ENCODE measurements at regions not wholly inside any gene's neighbourhood (a gene's known extent, or its start where the extent isn't known, plus 50 kb on each side); places are given as distances from the start of the nearest gene placed in this dataset.

DNA sequence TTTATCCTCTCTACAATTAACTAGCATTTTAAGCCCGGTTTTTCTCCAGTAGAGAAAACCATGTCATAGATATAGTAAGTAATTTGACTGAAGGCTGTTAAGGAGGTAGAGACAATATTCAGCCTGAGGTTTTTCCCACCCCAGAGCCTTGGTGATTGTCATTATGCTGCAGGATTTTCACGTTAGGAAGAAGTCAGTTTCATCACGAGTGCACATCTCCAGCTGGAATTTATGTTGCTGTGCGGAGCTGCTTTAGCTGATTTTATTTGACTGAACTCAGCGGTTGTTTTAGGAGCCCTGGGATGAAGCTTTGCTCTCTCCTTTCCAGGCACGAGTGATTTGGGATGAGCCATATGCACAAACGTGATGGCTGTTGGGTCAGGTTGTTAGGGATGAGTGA, 271.3 kb upstream of the RGMA start:
- intact Hi-C loops (cut with DNase I), result no loop called here
- H3K4me1 ChIP-seq, result no peaks in the 10 kb centered on the region
- ATAC-seq (no peak), DNase-seq (no peak)
- no peaks in the 10 kb centered on the region for H3K36me3 ChIP-seq
- 74 to 76% methylated on average over 7 of the region's 7 CpGs for WGBS, 2 donors
- H3K27ac ChIP-seq, result no peak overlapping the region
- no peak for TF ChIP-seq CTCF (IDR thresholded peaks at IDR 0.05)
- no peaks in the 10 kb centered on the region for H3K9me3 ChIP-seq
- H3K27me3 ChIP-seq, result peaks cover 0 to 34% (median 18%) of the 10 kb centered on the region in 7 donors
- no peak overlapping the region for H3K4me3 ChIP-seq

- H3K4me3 ChIP-seq, result no peak overlapping the region
- intact Hi-C loops (cut with DNase I), result no loop called here
Measured at GRCh38 chr15:93359425-93360131, 270.6 kb upstream of the RGMA start.

DNA sequence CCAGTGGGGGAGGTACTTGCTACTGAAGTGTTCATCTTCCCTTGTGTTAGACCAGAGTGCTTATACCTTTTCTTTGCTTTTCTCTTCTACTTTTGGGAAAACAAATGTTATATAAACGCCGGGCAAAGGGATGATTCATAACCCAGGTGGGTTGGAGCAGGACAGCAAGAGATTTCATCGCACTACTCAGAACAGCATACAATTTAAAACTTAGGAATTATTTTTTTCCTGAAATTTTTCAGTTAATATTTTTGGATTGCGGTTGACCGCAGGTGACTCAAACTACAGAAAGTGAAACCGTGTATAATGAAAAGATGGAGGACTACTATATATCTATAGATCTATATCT, 270.0 kb upstream of the RGMA start:
- Histone ChIP-seq H3K36me3 (no peaks in the 10 kb centered on the region), H3K27me3 (peaks cover 0 to 21% (median 10%) of the 10 kb centered on the region in 7 donors), H3K27ac (no peak overlapping the region), H3K4me1 (no peaks in the 10 kb centered on the region), H3K4me3 (no peak overlapping the region), H3K9me3 (peaks cover 0 to 3% (median 0%) of the 10 kb centered on the region in 11 donors)
- no peak for TF ChIP-seq CTCF (IDR thresholded peaks at IDR 0.05)
- 92% methylated on average over 6 of the region's 6 CpGs for WGBS, 2 donors
- intact Hi-C loops (cut with DNase I), result no loop called here
- ATAC-seq, result no peak
- no peak for DNase-seq

More at GRCh38 chr15:93359425-93360131, 270.6 kb upstream of the RGMA start:
- Histone ChIP-seq H3K9me3 (peaks cover 0 to 3% (median 0%) of the 10 kb centered on the region in 11 donors), H3K27ac (no peak overlapping the region), H3K4me1 (no peaks in the 10 kb centered on the region), H3K27me3 (peaks cover 0 to 26% (median 16%) of the 10 kb centered on the region in 7 donors), H3K36me3 (no peaks in the 10 kb centered on the region)
- no peak for ATAC-seq
- DNase-seq, result no peak
- 71 to 76% methylated on average over 15 of the region's 15 CpGs for WGBS, 2 donors
- no peak for TF ChIP-seq CTCF (IDR thresholded peaks at IDR 0.05)

- H3K27ac ChIP-seq, result no peak overlapping the region
- no peak for TF ChIP-seq CTCF (IDR thresholded peaks at IDR 0.05)
- H3K4me3 ChIP-seq, result no peak overlapping the region
- peaks cover 0 to 18% (median 6%) of the 10 kb centered on the region in 7 donors for H3K27me3 ChIP-seq
- intact Hi-C loops (cut with DNase I), result no loop called here
- no peaks in the 10 kb centered on the region for H3K36me3 ChIP-seq
- H3K4me1 ChIP-seq, result no peaks in the 10 kb centered on the region
- ATAC-seq (no peak), DNase-seq (no peak)
- WGBS, 2 donors, result 79 to 82% methylated on average over 19 of the region's 19 CpGs
- H3K9me3 ChIP-seq, result peaks cover 0 to 3% (median 0%) of the 10 kb centered on the region in 11 donors
Measured at GRCh38 chr15:93358166-93359059, 269.4 kb upstream of the RGMA start.

All from heart right ventricle (tissue), 16 donors.